Gastroesophageal sphincter (tissue), 3 donors: ENCODE measurements at regions not wholly inside any gene's neighbourhood (a gene's known extent, or its start where the extent isn't known, plus 50 kb on each side); places are given as distances from the start of the nearest gene placed in this dataset.

Experiments
- CTCF ChIP-seq, 4 experiments: fragments of 200-600 bp in 2 of 4; fragments of 450-650 bp in 2 of 4; sonication (generic) in 1 of 4; IDR thresholded peaks; one replicate each; pipeline ENCODE4 v1.5.1; 2017 to 2019; ENCODE audit warnings: antibody characterized with exemption in 4 of 4, mild to moderate bottlenecking in 2 of 4, moderate library complexity in 2 of 4
- EP300 ChIP-seq: sonication (generic); formaldehyde crosslinking; IDR thresholded peaks from one replicate; pipeline ENCODE4 v1.6.1; 2017; ENCODE audit warnings: antibody characterized with exemption, mild to moderate bottlenecking
- POLR2A ChIP-seq, 2 donors: fragments of 450-650 bp; IDR thresholded peaks; one replicate each; pipeline ENCODE4 v1.6.1; 2017; ENCODE audit warnings: antibody characterized with exemption in 2 of 2, mild to moderate bottlenecking in 2 of 2, moderate library complexity in 1 of 2

- no peak for TF ChIP-seq CTCF (IDR thresholded peaks at IDR 0.05)
- TF ChIP-seq POLR2A (IDR thresholded peaks at IDR 0.05), result no peak
- TF ChIP-seq EP300, result no peak
Measured at GRCh38 chr22:26885441-26886261, 228.3 kb downstream of the MIAT start.
